H1 (cell line): ENCODE measurements at regions not wholly inside any gene's neighbourhood (a gene's known extent, or its start where the extent isn't known, plus 50 kb on each side); places are given as distances from the start of the nearest gene placed in this dataset.

Experiments used
- CTCF ChIA-PET: fragments of 300-600 bp; sonication (Branson Sonifier 250); formaldehyde crosslinking; loops from one replicate; lab custom pipeline; 2021; ENCODE audit not compliant: partially characterized antibody; lab: Charles Lee
- POLR2A ChIA-PET: fragments of 300-600 bp; sonication (Branson Sonifier 250); formaldehyde crosslinking; loops from one replicate; lab custom pipeline; 2021; ENCODE audit warnings: inconsistent platforms; ENCODE audit not compliant: partially characterized antibody; lab: Charles Lee
- DNase-seq, 2 experiments: peaks; one replicate each; pipeline versions ENCODE4 v3.0.0 to v3.0.0-alpha.2; 2010 to 2022; ENCODE audit warnings: low spot score in 2 of 2, low read depth in 1 of 2, mixed read lengths in 1 of 2
- FAIRE-seq: peaks from 2 replicates; lab custom pipeline; 2011; peaks lifted over from hg19 to GRCh38; lab: Jason Lieb, UNC
- H2AFZ ChIP-seq: 2 replicates; pipeline ENCODE4 v1.8.1; 2012; ENCODE audit warnings: low read length, inconsistent platforms
- H2AK5ac ChIP-seq: 2 replicates; pipeline ENCODE4 v1.6.1; 2013; ENCODE audit warnings: low read depth, low read length
- H2BK120ac ChIP-seq: replicated peaks from 2 replicates; pipeline ENCODE3; 2013; ENCODE audit warnings: low read depth, low read length, inconsistent platforms
- H2BK12ac ChIP-seq: 2 replicates; pipeline ENCODE4 v1.6.1; 2013; ENCODE audit warnings: low read depth, low read length
- H2BK15ac ChIP-seq: 2 replicates; pipeline ENCODE4 v1.6.1; 2013; ENCODE audit warnings: low read length
- H2BK20ac ChIP-seq: 2 replicates; pipeline ENCODE4 v1.6.1; 2013; ENCODE audit warnings: low read length
- H2BK5ac ChIP-seq: 2 replicates; pipeline ENCODE4 v1.6.1; 2013; ENCODE audit warnings: low read depth, low read length
- H3K14ac ChIP-seq: 2 replicates; pipeline ENCODE4 v1.6.1; 2013; ENCODE audit warnings: inconsistent platforms; ENCODE audit not compliant: insufficient read length
- H3K18ac ChIP-seq: 2 replicates; pipeline ENCODE4 v1.6.1; 2013; ENCODE audit warnings: low read length; ENCODE audit errors: extremely low read depth
- H3K23ac ChIP-seq: 2 replicates; pipeline ENCODE4 v1.6.1; 2013; ENCODE audit warnings: inconsistent platforms; ENCODE audit not compliant: insufficient read length
- H3K23me2 ChIP-seq: 2 replicates; pipeline ENCODE4 v1.6.1; 2013; ENCODE audit warnings: low read depth, low read length
- H3K27ac ChIP-seq: 2 replicates; pipeline ENCODE4 v1.6.1; 2011; ENCODE audit warnings: low read depth, low read length, inconsistent platforms
- H3K27me3 ChIP-seq, 4 experiments: replicated peaks in 1 of 4; 1 replicate in 1 of 4; 2 replicates in 3 of 4; pipeline versions ENCODE4 v1.6.1 to v1.8.1; 2011 to 2013; ENCODE audit warnings: low read length in 3 of 4, mild to moderate bottlenecking in 3 of 4, inconsistent platforms in 2 of 4, mixed read lengths in 2 of 4, moderate library complexity in 1 of 4; ENCODE audit not compliant: control insufficient read depth in 3 of 4, insufficient read depth in 3 of 4; ENCODE audit errors: extremely low read depth in 1 of 4
- H3K36me3 ChIP-seq, 4 experiments: 2 replicates each; pipeline versions ENCODE4 v1.6.1 to v1.8.1; 2011 to 2013; ENCODE audit warnings: mild to moderate bottlenecking in 4 of 4, low read length in 3 of 4, moderate library complexity in 2 of 4, control low read depth in 1 of 4, inconsistent platforms in 1 of 4; ENCODE audit not compliant: insufficient read depth in 4 of 4, control insufficient read depth in 2 of 4
- H3K4ac ChIP-seq: replicated peaks from 2 replicates; pipeline ENCODE3; 2013; ENCODE audit warnings: low read length, low read depth, mixed read lengths, inconsistent platforms; ENCODE audit not compliant: insufficient read length
- H3K4me1 ChIP-seq, 4 experiments: replicated peaks in 1 of 4; 1 replicate in 1 of 4; 2 replicates in 3 of 4; pipeline versions ENCODE4 v1.6.1 to v1.8.1; 2011 to 2013; ENCODE audit warnings: low read length in 3 of 4, inconsistent platforms in 2 of 4, mixed read lengths in 1 of 4; ENCODE audit not compliant: insufficient read depth in 4 of 4, control insufficient read depth in 3 of 4
- H3K4me2 ChIP-seq, 2 experiments: 2 replicates each; pipeline versions ENCODE4 v1.6.1 to v1.8.1; 2011 to 2013; ENCODE audit warnings: low read depth in 2 of 2, low read length in 2 of 2, control low read depth in 1 of 2, inconsistent platforms in 1 of 2, mild to moderate bottlenecking in 1 of 2; ENCODE audit not compliant: insufficient read depth in 1 of 2
- H3K4me3 ChIP-seq, 4 experiments: fragments of 200-600, 300-600 bp in 1 of 4; sonication (generic), shearing (Covaris generic), sonication (Bioruptor Twin) in 1 of 4; 2 replicates each; pipeline versions ENCODE4 v1.5.1 to v1.8.1; 2011 to 2016; ENCODE audit warnings: low read length in 4 of 4, low read depth in 3 of 4, control low read depth in 2 of 4, inconsistent platforms in 2 of 4, mild to moderate bottlenecking in 2 of 4, mixed read lengths in 1 of 4, moderate library complexity in 1 of 4; ENCODE audit not compliant: insufficient read depth in 2 of 4; ENCODE audit errors: extremely low read depth in 1 of 4
- H3K56ac ChIP-seq: replicated peaks from 2 replicates; pipeline ENCODE3; 2013; ENCODE audit warnings: low read depth, mild to moderate bottlenecking, mixed read lengths, low read length, inconsistent platforms; ENCODE audit not compliant: insufficient read length
- H3K79me1 ChIP-seq: 2 replicates; pipeline ENCODE4 v1.6.1; 2013; ENCODE audit warnings: low read depth, low read length, control low read depth
- H3K79me2 ChIP-seq, 2 experiments: 2 replicates each; pipeline versions ENCODE4 v1.6.1 to v1.8.1; 2012 to 2013; ENCODE audit warnings: low read length in 2 of 2, mild to moderate bottlenecking in 2 of 2, inconsistent platforms in 1 of 2; ENCODE audit not compliant: insufficient read depth in 2 of 2, control insufficient read depth in 1 of 2
- H3K9ac ChIP-seq, 4 experiments: replicated peaks in 1 of 4; 1 replicate in 1 of 4; 2 replicates in 3 of 4; pipeline versions ENCODE4 v1.6.1 to v1.8.1; 2011 to 2013; ENCODE audit warnings: low read depth in 3 of 4, low read length in 3 of 4, control low read depth in 2 of 4, mild to moderate bottlenecking in 2 of 4, moderate library complexity in 2 of 4, inconsistent platforms in 1 of 4; ENCODE audit errors: extremely low read depth in 1 of 4
- H3K9me3 ChIP-seq, 2 experiments: 2 replicates each; pipeline versions ENCODE4 v1.6.1 to v1.8.1; 2012 to 2013; ENCODE audit warnings: mild to moderate bottlenecking in 2 of 2, moderate library complexity in 2 of 2, control low read depth in 1 of 2, inconsistent platforms in 1 of 2, low read depth in 1 of 2, low read length in 1 of 2, mixed read lengths in 1 of 2; ENCODE audit not compliant: insufficient read depth in 2 of 2
- H4K20me1 ChIP-seq, 2 experiments: replicated peaks in 1 of 2; 2 replicates each; pipeline versions ENCODE3 to v1.8.1; 2011 to 2013; ENCODE audit warnings: inconsistent platforms in 2 of 2, low read length in 2 of 2, mild to moderate bottlenecking in 1 of 2; ENCODE audit not compliant: insufficient read depth in 2 of 2, control insufficient read depth in 1 of 2
- H4K5ac ChIP-seq: 2 replicates; pipeline ENCODE4 v1.6.1; 2013; ENCODE audit warnings: low read length, low read depth, mixed read lengths, inconsistent platforms; ENCODE audit not compliant: insufficient read length
- H4K8ac ChIP-seq: 2 replicates; pipeline ENCODE4 v1.8.0; 2013; ENCODE audit warnings: mild to moderate bottlenecking, moderate library complexity, low read length, inconsistent platforms; ENCODE audit not compliant: insufficient read depth; ENCODE audit errors: extremely low read depth
- H4K91ac ChIP-seq: replicated peaks from 2 replicates; pipeline ENCODE3; 2013; ENCODE audit warnings: low read length, mixed read lengths, inconsistent platforms; ENCODE audit not compliant: insufficient read length
- CBX5 ChIP-seq: fragments of 300-800, 300-1000 bp; sonication (generic); IDR thresholded peaks from 2 replicates; pipeline ENCODE4 v1.7.1; 2016; ENCODE audit warnings: antibody characterized with exemption, low read length, low read depth
- CBX8 ChIP-seq: fragments of 300-800, 300-1000 bp; sonication (generic); IDR thresholded peaks from 2 replicates; pipeline ENCODE4 v1.7.1; 2016; ENCODE audit warnings: low read depth, low read length, borderline replicate concordance
- TEAD4 ChIP-seq: IDR thresholded peaks from 2 replicates; pipeline ENCODE4 v1.6.1; 2012; ENCODE audit warnings: low read depth, low read length, inconsistent platforms, mixed read lengths
- USF2 ChIP-seq: IDR thresholded peaks from 2 replicates; pipeline ENCODE4 v1.6.1; 2011; ENCODE audit warnings: low read length, improper control_type of control experiment
- WGBS, 2 experiments: shearing (Covaris generic) in 1 of 2; methylation state at CpG; one replicate each; pipeline versions ENCODE4 v1.1.6 to v1.1.7; 2013 to 2015; ENCODE audit warnings: low lambda C conversion rate in 2 of 2, mixed read lengths in 2 of 2, inconsistent platforms in 1 of 2, low coverage in 1 of 2, missing lambda C conversion rate in 1 of 2; ENCODE audit not compliant: insufficient replicate concordance in 2 of 2, insufficient coverage in 1 of 2, insufficient read length in 1 of 2; ENCODE audit errors: extremely low coverage in 1 of 2, missing lambda C conversion rate in 1 of 2; 5-methylcytosine and 5-hydroxymethylcytosine counted together

GRCh38 chrX:121301356-121301755 lies 253.9 kb downstream of the GLUD2 start:
- TF ChIP-seq CBX8 = no peak
- TF ChIP-seq USF2 = no peak
- no peak for TF ChIP-seq CBX5
- no peak for TF ChIP-seq TEAD4
- TF ChIP-seq, all 59 proteins: peak for 0
- 100% methylated on average over 2 of the region's 2 CpGs; no CpG with 5 or more reads in 1 of the 2 experiments for WGBS, 2 experiments
- FAIRE-seq = no peak
- Histone ChIP-seq H2BK12ac (no peak overlapping the region), H3K56ac (no peak overlapping the region), H3K4me2 (no peak overlapping the region), H2AK5ac (no peak overlapping the region), H3K79me1 (no peaks in the 10 kb centered on the region), H3K27ac (no peak overlapping the region), H4K8ac (no peak overlapping the region), H2BK5ac (no peak overlapping the region), H4K91ac (no peak overlapping the region), H3K4ac (no peak overlapping the region), H3K23me2 (no peaks in the 10 kb centered on the region), H4K5ac (no peak overlapping the region), H3K36me3 (no peaks in the 10 kb centered on the region), H3K27me3 (no peaks in the 10 kb centered on the region), H2AFZ (no peak overlapping the region), H3K23ac (no peak overlapping the region), H3K18ac (no peak overlapping the region), H3K14ac (no peak overlapping the region), H3K4me3 (no peak overlapping the region), H3K9ac (no peak overlapping the region), H3K79me2 (no peaks in the 10 kb centered on the region), H4K20me1 (no peaks in the 10 kb centered on the region), H2BK120ac (no peak overlapping the region), H2BK20ac (no peak overlapping the region), H3K4me1 (no peaks in the 10 kb centered on the region), H2BK15ac (no peak overlapping the region), H3K9me3 (no peaks in the 10 kb centered on the region)
- no peak for DNase-seq
- ChIA-PET POLR2A (no interaction called here), CTCF (no interaction called here)
